ENCODE measurements at regions not wholly inside any gene's neighbourhood (a gene's known extent, or its start where the extent isn't known, plus 50 kb on each side); places are given as distances from the start of the nearest gene placed in this dataset.

- Histone ChIP-seq H2BK12ac (ENCODE audit: low read depth, low read length) (no peak overlapping the region), H2BK120ac (replicated peaks; ENCODE audit: low read depth, low read length) (no peak overlapping the region), H2BK20ac (ENCODE audit: low read length) (no peak overlapping the region), H3K4me3 (ENCODE audit: extremely low read depth in 1 of 4, insufficient read depth in 2 of 4, low read depth in 3 of 4, low read length in 4 of 4) (no peak overlapping the region), H3K36me3 (ENCODE audit: control insufficient read depth in 2 of 4, insufficient read depth in 4 of 4, low read length in 3 of 4) (no peaks in the 10 kb centered on the region), H2BK15ac (ENCODE audit: low read length) (no peak overlapping the region), H3K9me3 (ENCODE audit: insufficient read depth in 2 of 2, low read depth in 1 of 2, low read length in 1 of 2) (no peaks in the 10 kb centered on the region), H4K20me1 (replicated peaks in 1 of 2; ENCODE audit: control insufficient read depth in 1 of 2, insufficient read depth in 2 of 2, low read length in 2 of 2) (no peaks in the 10 kb centered on the region), H3K4me2 (ENCODE audit: insufficient read depth in 1 of 2, low read depth in 2 of 2, low read length in 2 of 2) (no peak overlapping the region), H3K14ac (ENCODE audit: insufficient read length) (no peak overlapping the region), H3K9ac (replicated peaks in 1 of 4; ENCODE audit: extremely low read depth in 1 of 4, low read depth in 3 of 4, low read length in 3 of 4) (no peak overlapping the region), H3K79me2 (ENCODE audit: control insufficient read depth in 1 of 2, insufficient read depth in 2 of 2, low read length in 2 of 2) (no peaks in the 10 kb centered on the region), H3K23ac (ENCODE audit: insufficient read length) (no peak overlapping the region), H4K91ac (replicated peaks; ENCODE audit: insufficient read length, low read length) (no peak overlapping the region), H3K56ac (replicated peaks; ENCODE audit: insufficient read length, low read depth, low read length) (no peak overlapping the region), H2AFZ (ENCODE audit: low read length) (no peak overlapping the region), H3K18ac (ENCODE audit: extremely low read depth, low read length) (no peak overlapping the region), H4K5ac (ENCODE audit: insufficient read length, low read depth, low read length) (no peak overlapping the region), H3K4me1 (replicated peaks in 1 of 4; ENCODE audit: control insufficient read depth in 3 of 4, insufficient read depth in 4 of 4, low read length in 3 of 4) (no peaks in the 10 kb centered on the region; a peak in 1 of 7 replicates), H3K27me3 (replicated peaks in 1 of 4; ENCODE audit: control insufficient read depth in 3 of 4, extremely low read depth in 1 of 4, insufficient read depth in 3 of 4, low read length in 3 of 4) (no peaks in the 10 kb centered on the region), H3K27ac (ENCODE audit: low read depth, low read length) (no peak overlapping the region), H3K79me1 (ENCODE audit: low read depth, low read length) (no peaks in the 10 kb centered on the region), H4K8ac (ENCODE audit: extremely low read depth, insufficient read depth, low read length) (no peak overlapping the region), H2BK5ac (ENCODE audit: low read depth, low read length) (no peak overlapping the region), H2AK5ac (ENCODE audit: low read depth, low read length) (no peak overlapping the region), H3K23me2 (ENCODE audit: low read depth, low read length) (no peaks in the 10 kb centered on the region), H3K4ac (replicated peaks; ENCODE audit: insufficient read length, low read depth, low read length) (no peak overlapping the region)
- no peak for FAIRE-seq
- TF ChIP-seq CHD2 (IDR thresholded peaks at IDR 0.05; ENCODE audit: low read length) (no peak), POLR2A (IDR thresholded peaks at IDR 0.05; ENCODE audit: control extremely low read depth in 1 of 2, low read depth in 2 of 2, low read length in 2 of 2) (no peak), EGR1 (IDR thresholded peaks at IDR 0.05; ENCODE audit: borderline replicate concordance, low read depth, low read length) (no peak), E2F6 (IDR thresholded peaks at IDR 0.05) (no peak), HDAC6 (IDR thresholded peaks at IDR 0.05; ENCODE audit: low read depth, low read length) (no peak), BCL11A (IDR thresholded peaks at IDR 0.05; ENCODE audit: low read depth in 2 of 2, low read length in 2 of 2) (no peak), SP1 (IDR thresholded peaks at IDR 0.05; ENCODE audit: low read depth, low read length) (no peak), MAX (IDR thresholded peaks at IDR 0.05) (no peak), TEAD4 (IDR thresholded peaks at IDR 0.05; ENCODE audit: low read depth, low read length) (no peak), JUN (IDR thresholded peaks at IDR 0.05; ENCODE audit: low read depth, low read length) (no peak), POLR2AphosphoS5 (IDR thresholded peaks at IDR 0.05; ENCODE audit: low read depth, low read length) (no peak), RAD21 (IDR thresholded peaks at IDR 0.05 in 1 of 2, conservative IDR thresholded peaks at IDR 0.05 in 1 of 2; ENCODE audit: low read depth in 2 of 2, low read length in 2 of 2) (no peak), JUND (IDR thresholded peaks at IDR 0.05; ENCODE audit: low read length) (no peak)
- ChIA-PET POLR2A (ENCODE audit: partially characterized antibody) (no interaction called here), CTCF (ENCODE audit: partially characterized antibody) (no interaction called here)
- WGBS, 2 experiments (ENCODE audit: extremely low coverage in 1 of 2, insufficient coverage in 1 of 2, insufficient read length in 1 of 2, insufficient replicate concordance in 2 of 2, low coverage in 1 of 2, low lambda C conversion rate in 2 of 2, missing lambda C conversion rate in 1 of 2): 85% methylated on average over 3 of the region's 3 CpGs; no CpG with 5 or more reads in 1 of the 2 experiments
- no peak for DNase-seq (ENCODE audit: low read depth in 1 of 2, low spot score in 2 of 2)
These were observed 111.8 kb upstream of the HUWE1 start for GRCh38 chrX:53798281-53798680.

Data from H1 (cell line).